ENCODE measurements at regions not wholly inside any gene's neighbourhood (a gene's known extent, or its start where the extent isn't known, plus 50 kb on each side); places are given as distances from the start of the nearest gene placed in this dataset.
"Not testable (repeated sequence)": the region's sequence is repeated elsewhere in the genome, so short reads cannot be mapped to it uniquely, and the experiment has no call there.

DNA sequence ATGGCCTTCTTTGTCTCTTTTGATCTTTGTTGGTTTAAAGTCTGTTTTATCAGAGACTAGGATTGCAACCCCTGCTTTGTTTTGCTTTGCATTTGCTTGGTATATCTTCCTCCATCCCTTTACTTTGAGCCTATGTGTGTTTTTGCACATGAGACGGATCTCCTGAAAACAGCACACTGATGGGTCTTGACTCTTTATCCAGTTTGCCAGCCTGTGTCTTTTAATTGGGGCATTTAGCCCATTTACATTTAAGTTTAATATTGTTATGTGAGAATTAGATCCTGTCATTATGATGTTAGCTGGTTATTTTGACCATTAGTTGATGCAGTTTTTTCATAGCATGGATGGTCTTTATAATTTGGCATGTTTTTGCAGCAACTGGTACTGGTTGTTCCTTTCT, 89.2 kb upstream of the ITPRID2 start:
- TF ChIP-seq EZH2 (IDR thresholded peaks at IDR 0.05; ENCODE audit: insufficient read depth, low read length), result not testable (repeated sequence)
- TF ChIP-seq, protein P1, sequence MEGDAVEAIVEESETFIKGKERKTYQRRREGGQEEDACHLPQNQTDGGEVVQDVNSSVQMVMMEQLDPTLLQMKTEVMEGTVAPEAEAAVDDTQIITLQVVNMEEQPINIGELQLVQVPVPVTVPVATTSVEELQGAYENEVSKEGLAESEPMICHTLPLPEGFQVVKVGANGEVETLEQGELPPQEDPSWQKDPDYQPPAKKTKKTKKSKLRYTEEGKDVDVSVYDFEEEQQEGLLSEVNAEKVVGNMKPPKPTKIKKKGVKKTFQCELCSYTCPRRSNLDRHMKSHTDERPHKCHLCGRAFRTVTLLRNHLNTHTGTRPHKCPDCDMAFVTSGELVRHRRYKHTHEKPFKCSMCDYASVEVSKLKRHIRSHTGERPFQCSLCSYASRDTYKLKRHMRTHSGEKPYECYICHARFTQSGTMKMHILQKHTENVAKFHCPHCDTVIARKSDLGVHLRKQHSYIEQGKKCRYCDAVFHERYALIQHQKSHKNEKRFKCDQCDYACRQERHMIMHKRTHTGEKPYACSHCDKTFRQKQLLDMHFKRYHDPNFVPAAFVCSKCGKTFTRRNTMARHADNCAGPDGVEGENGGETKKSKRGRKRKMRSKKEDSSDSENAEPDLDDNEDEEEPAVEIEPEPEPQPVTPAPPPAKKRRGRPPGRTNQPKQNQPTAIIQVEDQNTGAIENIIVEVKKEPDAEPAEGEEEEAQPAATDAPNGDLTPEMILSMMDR (IDR thresholded peaks at IDR 0.05; ENCODE audit: insufficient read depth, low read depth, low read length), result not testable (repeated sequence)

All from astrocyte (in vitro differentiated cells and primary cell).